Peyer's patch (tissue), 4 donors: ENCODE measurements at regions not wholly inside any gene's neighbourhood (a gene's known extent, or its start where the extent isn't known, plus 50 kb on each side); places are given as distances from the start of the nearest gene placed in this dataset.

ENCODE experiments used
- DNase-seq, 3 donors: peaks; one replicate each; pipeline ENCODE4 v3.0.0-alpha.2; 2017 to 2019
- H3K27ac ChIP-seq, 4 donors: fragments of 200-600 bp; sonication (generic); one replicate each; pipeline ENCODE4 v1.5.1; 2016 to 2019
- H3K27me3 ChIP-seq, 2 donors: fragments of 200-600 bp; sonication (generic); one replicate each; pipeline ENCODE4 v1.5.1; 2019
- H3K36me3 ChIP-seq, 3 donors: fragments of 200-600 bp; sonication (generic); one replicate each; pipeline ENCODE4 v1.5.1; 2016 to 2019
- H3K4me1 ChIP-seq, 4 donors: fragments of 200-600 bp; sonication (generic); one replicate each; pipeline ENCODE4 v1.5.1; 2016 to 2019
- H3K4me3 ChIP-seq, 4 donors: fragments of 200-600 bp; sonication (generic); 1 replicate in 3 of 4; 2 replicates in 1 of 4; pipeline ENCODE4 v1.5.1; 2016 to 2019; ENCODE audit warnings: mild to moderate bottlenecking in 1 of 4
- H3K9me3 ChIP-seq, 4 donors: fragments of 200-600 bp; sonication (generic); one replicate each; pipeline ENCODE4 v1.5.1; 2016 to 2019; ENCODE audit warnings: mild to moderate bottlenecking in 1 of 4
- POLR2A ChIP-seq, 2 donors: fragments of 450-650 bp; IDR thresholded peaks; one replicate each; pipeline ENCODE4 v1.5.1; 2017; ENCODE audit warnings: antibody characterized with exemption in 2 of 2, mild to moderate bottlenecking in 2 of 2, moderate library complexity in 2 of 2
- TF ChIP-seq, protein P1 (sequence below), 6 experiments: fragments of 450-650 bp in 4 of 6; fragments of 200-600 bp in 2 of 6; sonication (generic) in 1 of 6; IDR thresholded peaks; one replicate each; pipeline ENCODE4 v1.5.1; 2017 to 2019; ENCODE audit warnings: antibody characterized with exemption in 6 of 6, mild to moderate bottlenecking in 3 of 6, moderate library complexity in 1 of 6

DNA sequence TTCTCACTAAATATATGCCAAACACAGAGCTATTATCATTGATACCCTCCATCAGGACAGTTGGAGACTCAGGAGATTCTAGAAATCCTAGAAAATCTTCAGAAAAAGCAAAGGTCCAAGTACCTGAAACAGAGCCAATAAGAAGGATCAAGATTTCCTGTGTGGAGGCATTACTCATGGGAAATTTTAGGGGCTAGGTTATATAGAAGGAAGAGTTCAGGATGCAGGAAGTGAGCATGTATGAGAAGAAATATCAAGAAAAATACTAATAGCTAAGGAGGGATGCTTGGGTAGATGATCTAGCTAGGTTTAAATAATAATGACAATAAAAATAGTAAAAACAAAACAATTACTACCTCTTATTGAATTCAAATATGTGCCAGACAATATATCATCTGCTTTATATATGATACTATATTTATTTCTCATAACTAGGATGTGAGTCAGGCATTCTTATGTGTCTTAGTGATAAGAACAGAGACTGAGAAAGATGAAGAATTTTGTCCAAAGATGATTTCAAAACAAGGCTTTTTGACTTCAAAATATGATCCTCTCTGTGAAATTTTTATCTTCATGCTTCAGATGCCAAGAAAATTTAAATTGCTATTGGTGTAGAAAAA is 66.4 kb upstream of the HHIP start:
- peaks cover 0 to 5% (median 0%) of the 10 kb centered on the region in 4 donors for H3K4me1 ChIP-seq
- no peaks in the 10 kb centered on the region for H3K36me3 ChIP-seq
- H3K4me3 ChIP-seq = no peak overlapping the region
- DNase-seq = no peak
- H3K27me3 ChIP-seq = no peaks in the 10 kb centered on the region
- H3K27ac ChIP-seq = no peak overlapping the region
- TF ChIP-seq POLR2A (IDR thresholded peaks at IDR 0.05) = no peak
- TF ChIP-seq, protein P1, sequence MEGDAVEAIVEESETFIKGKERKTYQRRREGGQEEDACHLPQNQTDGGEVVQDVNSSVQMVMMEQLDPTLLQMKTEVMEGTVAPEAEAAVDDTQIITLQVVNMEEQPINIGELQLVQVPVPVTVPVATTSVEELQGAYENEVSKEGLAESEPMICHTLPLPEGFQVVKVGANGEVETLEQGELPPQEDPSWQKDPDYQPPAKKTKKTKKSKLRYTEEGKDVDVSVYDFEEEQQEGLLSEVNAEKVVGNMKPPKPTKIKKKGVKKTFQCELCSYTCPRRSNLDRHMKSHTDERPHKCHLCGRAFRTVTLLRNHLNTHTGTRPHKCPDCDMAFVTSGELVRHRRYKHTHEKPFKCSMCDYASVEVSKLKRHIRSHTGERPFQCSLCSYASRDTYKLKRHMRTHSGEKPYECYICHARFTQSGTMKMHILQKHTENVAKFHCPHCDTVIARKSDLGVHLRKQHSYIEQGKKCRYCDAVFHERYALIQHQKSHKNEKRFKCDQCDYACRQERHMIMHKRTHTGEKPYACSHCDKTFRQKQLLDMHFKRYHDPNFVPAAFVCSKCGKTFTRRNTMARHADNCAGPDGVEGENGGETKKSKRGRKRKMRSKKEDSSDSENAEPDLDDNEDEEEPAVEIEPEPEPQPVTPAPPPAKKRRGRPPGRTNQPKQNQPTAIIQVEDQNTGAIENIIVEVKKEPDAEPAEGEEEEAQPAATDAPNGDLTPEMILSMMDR (IDR thresholded peaks at IDR 0.05) = no peak
- H3K9me3 ChIP-seq = no peaks in the 10 kb centered on the region

DNA sequence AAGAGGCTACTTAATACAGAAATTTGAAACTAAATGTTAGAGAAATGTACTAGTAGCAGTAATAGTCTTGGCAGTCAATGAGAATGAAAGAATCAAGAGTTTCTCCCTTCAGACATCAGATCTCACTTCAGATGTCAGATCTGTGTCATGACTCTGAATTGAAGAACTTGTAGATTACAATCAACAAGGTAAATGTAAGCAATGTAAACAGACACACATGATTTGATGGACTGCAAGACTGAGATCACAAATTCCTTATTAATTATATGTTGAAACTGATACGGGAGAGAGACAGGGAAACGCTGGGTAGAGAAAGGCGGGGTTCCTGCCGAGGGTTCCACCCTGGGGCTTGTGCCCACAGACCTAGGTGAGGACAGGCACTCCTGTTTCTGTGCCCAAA is 65.5 kb upstream of the HHIP start:
- no peak overlapping the region for H3K27ac ChIP-seq
- H3K4me3 ChIP-seq = no peak overlapping the region
- no peaks in the 10 kb centered on the region for H3K9me3 ChIP-seq
- no peak for DNase-seq
- H3K27me3 ChIP-seq = no peaks in the 10 kb centered on the region
- TF ChIP-seq, protein P1 (IDR thresholded peaks at IDR 0.05) = no peak
- TF ChIP-seq POLR2A (IDR thresholded peaks at IDR 0.05) = no peak
- no peaks in the 10 kb centered on the region for H3K36me3 ChIP-seq
- H3K4me1 ChIP-seq = peaks cover 0 to 5% (median 0%) of the 10 kb centered on the region in 4 donors

DNA sequence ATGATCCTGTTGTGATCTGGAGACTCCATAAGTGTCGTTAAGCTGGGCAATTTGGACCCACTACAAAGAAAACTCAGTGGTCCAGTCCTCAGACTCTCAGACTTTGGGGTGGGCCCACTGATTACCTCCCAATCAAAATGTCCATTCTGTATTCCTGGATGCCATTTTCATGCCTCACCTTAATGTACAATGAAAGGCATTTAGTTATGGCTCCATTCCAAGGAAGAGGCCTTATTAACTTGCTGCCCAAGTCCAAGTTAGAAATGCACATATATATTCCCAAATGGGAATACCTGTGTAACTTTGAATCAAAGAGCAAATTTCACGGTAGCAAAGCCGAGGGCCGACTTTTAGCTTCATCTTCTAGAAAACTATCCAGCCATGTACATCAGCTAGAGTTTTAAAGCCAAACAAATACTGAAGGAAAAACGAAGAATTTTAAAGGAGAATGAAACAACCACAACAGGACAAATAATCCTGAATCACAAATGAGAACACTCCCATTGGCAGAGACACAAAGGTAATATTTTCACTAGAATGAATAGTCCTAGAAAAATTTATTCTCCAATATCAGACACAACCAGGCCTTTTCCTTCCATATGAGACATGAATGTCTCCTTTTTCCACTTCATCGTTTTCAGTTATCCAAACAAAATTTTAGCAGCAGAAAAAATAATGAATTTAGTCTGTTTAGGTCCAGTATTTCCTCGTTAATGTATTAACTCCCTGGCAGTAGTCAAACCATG is 63.7 kb upstream of the HHIP start:
- Histone ChIP-seq H3K27ac (no peak overlapping the region), H3K4me1 (peaks cover 0 to 5% (median 0%) of the 10 kb centered on the region in 4 donors), H3K4me3 (no peak overlapping the region), H3K9me3 (no peaks in the 10 kb centered on the region), H3K36me3 (no peaks in the 10 kb centered on the region), H3K27me3 (no peaks in the 10 kb centered on the region)
- DNase-seq = no peak
- TF ChIP-seq, protein P1 (IDR thresholded peaks at IDR 0.05) = no peak
- TF ChIP-seq POLR2A (IDR thresholded peaks at IDR 0.05) = no peak

DNA sequence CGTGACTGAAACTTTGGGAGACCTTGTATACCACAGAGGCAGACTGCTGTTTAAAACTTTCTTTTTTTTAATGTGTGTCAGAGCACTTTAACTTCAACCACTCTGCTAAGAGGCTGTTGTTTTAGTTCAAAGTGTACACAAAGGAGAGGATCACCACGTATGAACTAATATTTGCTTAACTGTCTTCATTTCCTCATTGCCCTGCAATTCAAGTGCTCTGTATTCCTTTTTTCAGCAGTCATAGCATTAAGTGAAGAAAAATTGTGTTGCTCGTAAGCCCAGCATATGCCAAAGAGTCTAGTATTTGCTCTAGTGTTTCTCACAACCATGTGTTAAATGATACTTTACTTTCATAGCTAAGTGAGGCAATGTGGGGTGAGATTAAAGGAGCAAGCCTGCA is 63.0 kb upstream of the HHIP start:
- no peak for TF ChIP-seq POLR2A (IDR thresholded peaks at IDR 0.05)
- TF ChIP-seq, protein P1 (IDR thresholded peaks at IDR 0.05) = no peak
- Histone ChIP-seq H3K27ac (no peak overlapping the region), H3K4me1 (peaks cover 0 to 5% (median 0%) of the 10 kb centered on the region in 4 donors), H3K4me3 (no peak overlapping the region), H3K9me3 (no peaks in the 10 kb centered on the region), H3K27me3 (no peaks in the 10 kb centered on the region), H3K36me3 (no peaks in the 10 kb centered on the region)
- no peak for DNase-seq

DNA sequence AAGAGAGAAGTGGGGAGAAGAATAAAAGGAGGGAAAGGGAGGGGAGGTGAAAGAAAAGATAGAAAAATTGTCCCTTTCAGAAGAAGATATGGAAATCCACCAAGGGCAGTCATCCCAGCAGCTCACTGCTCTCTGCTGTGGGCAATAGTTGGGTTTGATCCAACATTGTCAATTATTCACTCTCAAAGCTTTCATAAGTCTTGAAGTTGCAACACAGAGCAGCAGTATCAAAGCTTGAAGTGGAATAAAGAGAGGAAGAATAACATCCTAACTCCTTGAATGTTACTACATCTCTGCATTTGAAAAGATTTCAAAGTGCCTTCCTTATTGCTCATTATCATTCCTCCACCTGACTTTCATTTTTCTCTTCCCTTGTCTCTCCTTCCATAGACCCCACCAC is 62.3 kb upstream of the HHIP start:
- H3K9me3 ChIP-seq = no peaks in the 10 kb centered on the region
- peaks cover 0 to 5% (median 0%) of the 10 kb centered on the region in 4 donors for H3K4me1 ChIP-seq
- DNase-seq = no peak
- H3K27ac ChIP-seq = no peak overlapping the region
- H3K36me3 ChIP-seq = no peaks in the 10 kb centered on the region
- H3K4me3 ChIP-seq = no peak overlapping the region
- TF ChIP-seq, protein P1 (IDR thresholded peaks at IDR 0.05) = no peak
- TF ChIP-seq POLR2A (IDR thresholded peaks at IDR 0.05) = no peak
- no peaks in the 10 kb centered on the region for H3K27me3 ChIP-seq
